PFSK-1 (cell line): ENCODE measurements at regions not wholly inside any gene's neighbourhood (a gene's known extent, or its start where the extent isn't known, plus 50 kb on each side); places are given as distances from the start of the nearest gene placed in this dataset.

Source experiments
- FOXP2 ChIP-seq: optimal IDR thresholded peaks from 2 replicates; pipeline ENCODE3; 2011; ENCODE audit warnings: borderline replicate concordance, control low read depth, inconsistent platforms; ENCODE audit not compliant: insufficient read depth; ENCODE audit errors: extremely low read length, extremely low read depth
- POLR2AphosphoS5 ChIP-seq: IDR thresholded peaks from 2 replicates; pipeline ENCODE4 v1.6.1; 2012; ENCODE audit warnings: low read depth, mild to moderate bottlenecking, control low read depth, low read length, moderate library complexity
- REST ChIP-seq, 2 experiments: IDR thresholded peaks; 2 replicates each; pipeline versions ENCODE4 v1.6.1 to v1.8.0; 2011 to 2012; ENCODE audit warnings: low read depth in 2 of 2, low read length in 2 of 2, control low read depth in 1 of 2, inconsistent platforms in 1 of 2, mild to moderate bottlenecking in 1 of 2, moderate library complexity in 1 of 2; ENCODE audit not compliant: insufficient read depth in 1 of 2
- SIN3A ChIP-seq: IDR thresholded peaks from 2 replicates; pipeline ENCODE4 v1.6.1; 2012; ENCODE audit warnings: mild to moderate bottlenecking, low read length, moderate library complexity, borderline replicate concordance; ENCODE audit not compliant: insufficient read depth
- TAF1 ChIP-seq: IDR thresholded peaks from 2 replicates; pipeline ENCODE4 v1.6.1; 2012; ENCODE audit warnings: low read length, control low read depth, borderline replicate concordance; ENCODE audit not compliant: insufficient read depth

GRCh38 chr3:24545887-24546286 lies 51.2 kb upstream of the THRB start:
- TF ChIP-seq FOXP2, result no peak
- no peak for TF ChIP-seq REST (IDR thresholded peaks at IDR 0.05; ENCODE audit: insufficient read depth in 1 of 2, low read depth in 2 of 2, low read length in 2 of 2)
- no peak for TF ChIP-seq POLR2AphosphoS5
- TF ChIP-seq SIN3A, result no peak
- no peak for TF ChIP-seq TAF1

DNA sequence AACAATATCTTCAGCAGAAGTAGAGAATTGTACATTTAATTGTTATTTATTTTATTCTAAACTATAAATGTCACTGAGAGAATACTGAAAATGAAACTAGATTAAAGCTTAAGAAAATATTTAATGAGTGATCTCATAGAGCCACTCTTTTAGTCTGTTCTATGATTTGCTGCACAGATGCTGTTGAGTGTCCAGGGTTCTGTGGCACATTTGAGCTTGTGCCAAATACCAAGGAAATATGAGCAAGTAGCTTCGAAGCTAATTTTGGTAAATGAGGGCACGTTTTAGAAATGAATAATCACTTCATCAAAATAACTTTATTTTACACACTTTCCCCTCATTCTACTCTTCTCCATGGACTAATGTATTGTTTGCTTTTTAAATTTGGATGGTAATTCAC lies 53.6 kb upstream of the THRB start:
- TF ChIP-seq REST (IDR thresholded peaks at IDR 0.05; ENCODE audit: insufficient read depth in 1 of 2, low read depth in 2 of 2, low read length in 2 of 2) (no peak), FOXP2 (no peak), SIN3A (no peak), TAF1 (no peak), POLR2AphosphoS5 (no peak)

DNA sequence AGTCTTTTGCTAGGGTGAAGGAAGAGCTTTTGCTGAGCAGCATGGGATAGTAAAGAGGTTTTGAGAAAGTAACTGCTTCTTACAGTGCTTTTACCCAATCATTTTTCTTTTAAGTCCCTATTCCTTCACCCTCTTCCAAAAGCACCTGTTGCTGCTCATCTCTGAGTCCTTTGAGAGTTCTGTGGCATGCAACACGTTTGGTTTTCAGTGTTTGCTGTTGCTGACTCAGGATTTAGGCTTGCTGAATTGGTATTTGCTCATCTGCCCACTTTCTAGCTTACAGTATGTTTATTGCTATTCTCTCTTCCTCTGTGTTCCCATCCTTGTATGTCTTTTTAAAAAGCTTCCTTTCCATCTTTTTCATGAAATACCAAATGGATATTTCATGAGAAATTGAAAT lies 55.9 kb upstream of the THRB start:
- TF ChIP-seq TAF1 (no peak), FOXP2 (no peak), SIN3A (no peak), POLR2AphosphoS5 (no peak), REST (IDR thresholded peaks at IDR 0.05; ENCODE audit: insufficient read depth in 1 of 2, low read depth in 2 of 2, low read length in 2 of 2) (no peak)

DNA sequence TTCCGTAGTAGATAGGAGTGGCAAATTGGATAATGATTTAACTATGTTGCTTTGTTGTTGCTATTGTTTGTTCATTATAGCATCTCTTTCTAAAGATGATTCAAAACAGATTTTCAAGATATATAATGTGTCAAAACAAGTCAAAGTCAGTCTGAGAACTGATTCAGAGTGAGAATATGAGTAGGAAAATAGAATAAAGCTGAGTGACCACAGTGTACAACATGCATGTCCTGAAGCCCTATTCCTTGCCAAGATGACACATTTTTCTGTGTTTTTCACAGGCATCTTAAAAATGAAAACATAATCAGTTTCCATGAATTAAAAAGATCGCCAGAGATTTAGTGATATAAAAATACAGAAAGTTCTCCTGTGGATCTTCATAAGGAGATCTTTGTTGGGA lies 57.0 kb upstream of the THRB start:
- TF ChIP-seq SIN3A, result no peak
- no peak for TF ChIP-seq REST (IDR thresholded peaks at IDR 0.05; ENCODE audit: insufficient read depth in 1 of 2, low read depth in 2 of 2, low read length in 2 of 2)
- no peak for TF ChIP-seq FOXP2
- no peak for TF ChIP-seq TAF1
- TF ChIP-seq POLR2AphosphoS5, result no peak

DNA sequence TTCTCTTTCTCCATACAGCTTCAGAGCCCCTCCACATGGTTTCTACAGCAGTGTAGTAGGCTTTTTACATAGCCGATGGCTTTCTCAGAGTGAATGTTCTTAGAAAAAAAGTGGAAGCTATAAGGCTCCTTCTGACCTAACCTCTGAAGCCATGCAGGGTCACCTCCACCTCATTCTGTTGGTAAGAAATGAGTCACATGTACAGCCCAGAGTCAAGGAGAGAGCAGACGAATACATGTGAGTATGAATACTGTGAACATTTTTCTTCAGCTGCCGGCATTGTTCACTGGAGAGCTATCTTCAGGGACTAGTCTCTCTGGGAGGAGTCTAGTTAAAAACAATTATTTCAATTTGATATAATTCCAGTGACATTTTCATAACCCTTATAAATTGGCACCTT lies 68.2 kb upstream of the THRB start:
- no peak for TF ChIP-seq FOXP2
- TF ChIP-seq SIN3A, result no peak
- TF ChIP-seq POLR2AphosphoS5, result no peak
- no peak for TF ChIP-seq REST (IDR thresholded peaks at IDR 0.05; ENCODE audit: insufficient read depth in 1 of 2, low read depth in 2 of 2, low read length in 2 of 2)
- no peak for TF ChIP-seq TAF1
